HG03521 (cell line): ENCODE measurements at regions not wholly inside any gene's neighbourhood (a gene's known extent, or its start where the extent isn't known, plus 50 kb on each side); places are given as distances from the start of the nearest gene placed in this dataset.
"Not testable (repeated sequence)": the region's sequence is repeated elsewhere in the genome, so short reads cannot be mapped to it uniquely, and the experiment has no call there.

Experiments
- ATAC-seq: cut with Tn5 transposase; IDR thresholded peaks from one replicate; pipeline ENCODE4 v1.9.1; 2021; ENCODE audit warnings: mild to moderate bottlenecking, moderate library complexity; ENCODE audit not compliant: unreplicated experiment

DNA sequence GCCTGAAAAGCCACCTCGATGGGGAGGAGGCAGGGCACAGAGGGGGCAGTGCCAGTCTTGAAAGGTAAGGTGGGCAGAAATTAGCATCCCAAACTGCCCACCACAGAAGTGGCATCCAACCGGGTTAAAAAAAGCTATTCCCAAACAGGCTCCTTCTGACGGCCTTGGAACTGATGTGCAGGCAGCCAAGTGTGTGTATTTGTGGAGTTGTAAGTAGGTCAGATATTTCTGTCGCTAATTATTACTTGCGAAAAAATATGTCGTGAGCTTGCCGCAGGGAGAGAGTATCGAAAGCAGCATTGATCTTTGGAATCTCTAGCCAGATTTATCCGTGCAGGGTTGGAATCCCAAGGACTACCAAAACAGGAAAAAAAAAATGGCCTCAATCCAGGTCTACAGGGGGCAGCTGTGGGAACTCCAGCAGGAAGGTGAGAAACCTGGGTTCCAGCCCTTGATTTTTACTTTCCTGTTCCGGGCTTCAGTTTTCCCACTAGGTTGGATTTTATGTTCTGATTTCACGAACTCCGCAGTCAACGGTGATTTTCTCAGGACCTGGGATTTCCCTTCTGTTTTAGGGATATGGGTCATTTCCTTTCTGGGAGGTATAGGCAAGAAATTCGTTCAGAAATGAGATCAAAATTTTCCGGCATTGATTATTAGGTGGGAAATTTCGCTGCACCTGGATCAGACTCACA, 200.8 kb downstream of the RGS3 start:
- ATAC-seq = no peak

DNA sequence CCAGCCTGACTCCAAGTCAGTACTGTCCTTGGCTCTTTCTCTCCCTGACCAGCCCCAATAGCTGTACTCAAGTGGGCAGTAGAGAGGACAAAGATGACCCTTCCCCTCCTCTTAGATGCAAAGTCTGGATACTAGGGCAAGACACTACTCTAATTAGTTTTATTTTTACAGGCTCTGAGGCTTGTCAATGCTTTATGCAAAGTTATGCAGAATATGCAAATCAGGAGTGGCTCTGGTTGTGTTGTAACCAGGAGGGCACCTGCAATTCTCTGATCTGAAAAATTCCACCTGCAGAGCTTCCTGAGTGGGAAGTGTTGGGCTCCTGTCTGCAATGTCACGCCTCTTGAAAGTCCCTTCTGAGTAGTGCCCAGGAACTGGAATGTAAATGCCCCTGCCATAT, 201.5 kb downstream of the RGS3 start:
- ATAC-seq = no peak

GRCh38 chr9:113665756-113666155, 202.2 kb downstream of the RGS3 start:
- ATAC-seq = no peak

- no peak for ATAC-seq
Observed at GRCh38 chr9:113668061-113668460, 204.5 kb downstream of the RGS3 start.

DNA sequence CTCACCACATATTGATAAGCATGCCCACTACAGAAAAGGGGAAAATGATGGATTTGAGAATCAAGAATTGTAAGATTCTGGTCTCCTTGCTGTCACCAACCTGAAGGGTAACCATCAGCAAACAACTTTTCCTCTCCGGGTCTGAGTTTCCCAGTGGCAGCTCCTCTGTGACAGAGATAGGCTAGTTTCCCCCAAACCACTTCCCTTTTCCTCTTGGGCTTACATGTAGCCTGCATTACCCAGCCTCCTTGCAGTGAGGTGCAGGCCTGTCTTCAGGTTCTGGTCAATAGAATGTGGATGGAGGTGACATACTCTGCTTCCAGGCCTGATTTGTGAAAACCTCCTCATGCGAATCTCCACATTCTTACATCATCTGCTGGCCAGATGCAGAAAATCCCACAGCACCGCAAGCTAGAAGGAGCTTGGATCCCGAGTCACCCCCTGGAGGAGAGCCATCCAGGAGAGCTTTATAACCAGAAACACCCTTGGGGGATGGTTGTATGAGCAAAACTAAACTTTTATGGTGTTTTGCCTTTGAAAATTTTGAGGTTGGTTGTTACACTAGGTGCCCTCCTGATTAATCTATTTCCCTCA, 206.1 kb downstream of the RGS3 start:
- ATAC-seq = no peak

- no peak for ATAC-seq
Observed at GRCh38 chr9:113673726-113674125, 202.4 kb upstream of the ZNF618 start.

DNA sequence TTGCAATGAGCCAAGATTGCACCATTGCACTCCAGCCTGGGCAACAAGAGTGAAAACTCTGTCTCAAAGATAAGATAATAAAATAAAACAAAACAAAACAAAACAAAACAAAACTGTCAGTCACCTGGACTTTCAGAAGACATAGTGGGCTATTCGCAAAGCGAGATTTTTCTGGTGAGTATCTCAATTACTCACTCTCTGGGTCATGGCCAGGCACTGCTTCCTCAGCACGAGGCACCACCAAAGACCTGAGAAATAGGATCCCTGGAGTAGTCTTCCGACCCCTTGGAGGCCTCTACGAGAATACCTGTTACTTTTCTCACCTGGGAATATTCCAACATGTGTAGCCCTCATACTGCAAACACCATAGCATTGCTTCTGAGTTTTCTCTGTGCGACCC, 201.7 kb upstream of the ZNF618 start:
- no peak for ATAC-seq

DNA sequence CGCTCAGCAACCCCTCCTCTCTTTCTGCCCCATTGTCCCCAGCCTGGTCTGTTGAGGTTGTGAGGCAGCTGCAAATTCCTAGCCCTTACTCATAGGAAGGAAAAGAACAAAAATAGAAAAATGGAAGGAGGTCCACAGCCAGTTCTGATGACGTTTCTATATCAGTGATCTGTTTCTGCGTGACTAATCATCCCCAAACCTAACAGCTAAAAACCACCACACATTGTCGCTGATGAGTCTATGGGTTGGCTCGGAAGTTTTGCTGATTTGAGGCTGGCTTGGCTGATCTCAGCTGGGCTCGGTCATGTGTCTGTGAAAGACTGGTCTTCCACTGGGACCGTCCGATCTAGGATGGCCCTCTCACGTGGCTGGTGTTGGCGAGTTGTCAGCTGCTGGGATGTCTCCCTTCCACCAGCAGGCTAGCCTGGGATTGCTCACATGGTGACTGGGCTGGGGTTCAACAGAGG, 200.6 kb upstream of the ZNF618 start:
- ATAC-seq = no peak

GRCh38 chr9:113677057-113677456, 199.1 kb upstream of the ZNF618 start:
- ATAC-seq = no peak

DNA sequence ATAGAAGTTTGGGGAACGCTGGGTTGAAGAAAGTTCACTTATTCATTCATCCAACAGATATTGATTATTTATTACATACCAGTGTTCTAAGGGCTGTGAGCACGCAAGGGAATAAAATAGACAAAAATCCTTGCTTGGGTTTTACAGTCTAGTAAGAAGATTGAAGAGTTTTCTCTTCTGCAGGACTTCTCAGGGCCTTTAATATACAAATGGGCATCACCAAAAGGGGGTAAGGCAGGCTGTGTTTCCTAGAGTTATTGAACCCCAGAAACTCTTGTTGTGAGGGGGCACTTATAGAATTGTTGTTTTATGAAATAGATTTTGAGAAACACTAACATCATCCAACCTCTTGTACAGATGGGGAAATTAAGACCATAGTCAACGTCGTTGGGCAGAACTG, 198.5 kb upstream of the ZNF618 start:
- no peak for ATAC-seq

DNA sequence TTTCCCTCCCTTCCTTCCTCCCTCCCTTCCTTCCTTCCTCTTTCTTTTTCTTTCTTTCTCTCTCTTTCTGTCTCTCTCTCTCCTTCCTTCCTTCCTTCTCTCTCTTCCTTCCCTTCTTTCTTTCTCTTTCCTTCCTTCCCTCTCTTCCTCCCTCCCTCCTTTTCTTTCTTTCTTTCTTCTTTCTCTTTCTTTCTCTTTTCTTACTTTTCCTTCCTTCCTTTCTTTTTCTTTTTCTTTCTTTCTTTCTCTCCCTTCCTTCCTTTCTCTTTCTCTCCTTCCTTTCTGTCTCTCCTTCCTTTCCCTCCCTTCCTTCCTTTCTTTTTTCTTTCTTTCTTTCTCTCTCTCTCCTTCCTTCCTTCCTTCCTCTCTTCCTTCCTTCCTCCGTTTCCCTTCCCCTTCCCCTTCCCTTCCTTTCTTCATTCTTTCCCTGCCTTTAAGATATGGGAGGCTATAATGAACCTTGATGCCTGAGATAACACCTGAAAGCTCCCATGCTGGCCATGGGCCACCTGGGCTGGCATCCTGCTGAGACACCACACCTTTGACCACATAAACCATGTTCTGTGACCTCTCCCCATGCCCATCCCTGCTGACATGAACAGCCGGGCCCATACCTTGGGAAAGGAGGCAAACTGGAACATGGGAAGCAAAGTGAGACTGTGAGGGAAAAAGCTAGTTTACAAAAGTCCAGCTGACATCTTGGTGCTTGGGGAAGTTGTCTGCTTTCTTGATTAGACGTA, 197.8 kb upstream of the ZNF618 start:
- ATAC-seq = no peak

- no peak for ATAC-seq
Observed at GRCh38 chr9:113678859-113679256, 197.3 kb upstream of the ZNF618 start.

DNA sequence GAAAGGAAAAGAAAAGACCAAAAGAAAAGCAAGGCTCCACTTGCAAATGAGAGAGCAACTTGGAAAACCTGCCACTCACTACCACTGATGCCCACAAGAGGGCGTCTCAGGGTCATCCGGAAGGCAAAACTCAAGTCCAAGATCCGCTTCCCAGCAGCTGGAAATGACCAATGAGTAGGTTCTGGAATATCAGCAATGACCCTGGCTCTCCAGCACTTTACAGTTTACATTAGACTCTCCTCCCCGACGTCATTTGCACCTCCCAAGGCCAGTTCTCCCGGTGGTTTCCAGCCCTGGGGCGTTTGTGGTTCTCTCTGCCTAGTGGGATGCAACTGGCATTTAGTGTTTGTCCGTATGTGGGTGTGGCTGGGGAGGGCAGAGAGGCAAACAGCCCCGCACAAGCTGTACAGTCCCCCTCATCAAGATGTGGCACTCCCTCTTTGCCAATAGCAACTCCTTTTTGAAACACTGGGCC, 193.8 kb upstream of the ZNF618 start:
- no peak for ATAC-seq

- ATAC-seq = not testable (repeated sequence)
Observed at GRCh38 chr9:113685636-113686035, 190.5 kb upstream of the ZNF618 start.

DNA sequence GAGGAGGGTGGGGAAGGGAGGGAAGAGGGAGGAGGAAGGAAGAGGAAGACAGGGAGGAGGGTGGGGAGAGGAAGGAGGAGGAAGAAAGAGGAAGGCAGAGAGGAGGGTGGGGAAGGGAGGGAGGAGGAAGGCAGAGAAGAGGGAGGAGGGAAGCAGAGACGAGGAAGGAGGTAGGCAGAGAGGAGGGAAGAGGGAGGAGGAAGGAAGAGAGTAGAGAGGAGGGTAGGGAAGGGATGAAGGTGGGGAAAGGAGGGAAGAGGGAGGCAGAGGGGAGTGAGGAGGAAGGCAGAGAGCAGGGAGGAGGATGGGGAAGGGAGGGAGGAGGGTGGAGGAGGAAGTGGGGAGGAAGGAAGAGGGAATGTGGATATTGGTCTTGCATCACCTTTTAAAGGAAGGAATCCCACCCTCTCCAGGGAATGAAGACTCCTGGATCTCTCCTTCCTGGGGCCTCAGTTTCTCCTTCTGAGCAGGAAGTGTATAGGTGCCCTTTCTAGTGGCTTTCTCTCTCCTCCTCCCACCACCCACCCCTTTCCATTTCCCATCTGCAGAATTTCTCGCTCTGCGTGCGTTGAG, 188.9 kb upstream of the ZNF618 start:
- ATAC-seq = no peak

DNA sequence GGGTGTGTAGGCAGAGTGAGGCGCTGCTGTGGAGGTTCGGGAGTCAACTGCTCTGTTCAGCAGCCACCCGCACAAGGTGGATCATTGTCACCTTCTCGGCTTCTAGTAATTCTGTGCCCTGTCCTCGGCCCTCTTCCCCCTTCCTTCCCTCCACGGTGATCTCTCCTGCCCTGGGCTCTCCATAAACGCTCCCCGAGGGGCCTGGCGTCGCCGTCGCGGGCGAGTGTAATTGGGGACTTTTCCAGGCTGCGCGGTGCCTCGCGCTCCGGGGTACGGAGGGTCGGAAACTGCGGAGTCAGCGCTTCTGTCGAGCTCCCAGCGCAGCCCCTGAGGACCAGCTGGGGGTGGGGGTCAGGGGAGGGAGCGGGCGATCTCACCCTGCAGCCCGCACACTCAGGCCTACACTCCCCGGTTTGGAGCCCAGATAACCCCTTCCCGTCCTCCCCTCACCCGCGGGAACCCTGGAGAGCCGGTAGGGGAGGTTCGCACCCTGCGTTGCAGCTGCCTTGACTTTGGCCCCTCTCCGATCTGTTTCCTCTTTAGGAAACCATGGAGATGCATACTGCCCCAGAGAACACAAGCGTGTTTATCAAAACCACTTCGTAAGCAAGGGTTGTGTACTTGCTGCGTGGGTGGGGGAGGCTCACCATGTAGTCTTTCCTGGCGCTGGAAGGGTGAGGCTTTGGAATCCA, 188.3 kb upstream of the ZNF618 start:
- ATAC-seq = no peak

DNA sequence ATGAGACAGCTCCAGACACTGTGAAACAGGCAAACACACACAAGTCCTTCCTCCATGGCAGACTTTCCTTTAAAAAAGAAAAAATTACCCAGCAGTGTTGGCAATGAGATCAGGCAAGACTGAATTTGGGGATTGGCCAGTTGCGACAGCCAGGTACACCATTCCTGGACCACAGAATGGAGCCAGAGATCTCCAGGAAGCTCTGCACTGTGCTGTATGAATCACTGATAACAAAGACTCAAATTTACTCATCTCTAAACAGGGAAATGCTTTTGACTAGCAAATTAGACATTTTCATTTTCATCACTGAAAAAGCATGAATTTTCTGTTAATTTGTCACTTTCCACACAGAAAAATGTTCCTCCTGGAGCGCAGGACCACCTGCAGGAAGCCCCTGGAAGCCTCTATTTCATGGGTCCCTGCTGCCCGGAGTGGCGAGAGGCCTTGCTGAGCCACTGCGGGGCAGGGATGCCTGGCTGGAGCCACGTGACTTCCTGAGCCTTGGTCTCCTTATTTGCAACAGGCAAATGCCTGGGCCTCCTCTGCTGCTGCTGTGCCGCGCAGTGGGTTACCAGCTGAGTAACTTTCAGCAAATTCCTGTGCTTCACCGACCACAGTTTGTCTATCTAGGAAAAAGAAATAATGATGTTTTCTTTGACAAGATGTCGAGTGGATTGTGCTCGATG, 185.9 kb upstream of the ZNF618 start:
- no peak for ATAC-seq

- ATAC-seq = no peak
Observed at GRCh38 chr9:113692256-113692655, 183.9 kb upstream of the ZNF618 start.

- no peak for ATAC-seq
Observed at GRCh38 chr9:113694912-113695311, 181.2 kb upstream of the ZNF618 start.

GRCh38 chr9:113695440-113695851, 180.7 kb upstream of the ZNF618 start:
- ATAC-seq = no peak
